HepG2 (cell line): ENCODE measurements at regions not wholly inside any gene's neighbourhood (a gene's known extent, or its start where the extent isn't known, plus 50 kb on each side); places are given as distances from the start of the nearest gene placed in this dataset.

ENCODE experiments used
- ATAC-seq: fragments of 200-7000 bp; cut with Tn5 transposase; 3 replicates; pipeline ENCODE4 v1.9.1; 2020; ENCODE audit warnings: mild to moderate bottlenecking, moderate library complexity
- BruUV-seq: library from RNA; stranded (reverse); fragments of 400-500 nt; replicated peaks from 2 replicates; lab custom pipeline; 2021; lab: Mats Ljungman, UMichigan
- CTCF ChIA-PET: fragments of 300-600 bp; formaldehyde crosslinking; extraction: SDS; loops from one replicate; lab custom pipeline; 2021; ENCODE audit warnings: low total read pairs, inconsistent platforms, low intra/inter-chr PET ratio; lab: Yijun Ruan, JAX
- POLR2A ChIA-PET: fragments of 350-600 bp; sonication (Branson Sonifier 250); formaldehyde crosslinking; loops from one replicate; lab custom pipeline; 2020; ENCODE audit warnings: antibody characterized with exemption, inconsistent platforms; lab: Yijun Ruan, JAX
- DNase-seq: peaks from one replicate; pipeline ENCODE4 v3.0.0-alpha.2; 2015; ENCODE audit warnings: low spot score
- FAIRE-seq: peaks from 3 replicates; lab custom pipeline; 2011; peaks lifted over from hg19 to GRCh38; lab: Jason Lieb, UNC
- H2AFZ ChIP-seq: one replicate; pipeline ENCODE4 v1.6.1; 2011; ENCODE audit warnings: low read length, inconsistent platforms
- H3K27ac ChIP-seq: fragments of 300-600 bp; 3 replicates; pipeline ENCODE4 v1.8.0; 2011; ENCODE audit warnings: mixed run types, mild to moderate bottlenecking, mixed read lengths, low read length, inconsistent platforms; ENCODE audit not compliant: insufficient read depth; ENCODE audit errors: extremely low read length
- H3K27me3 ChIP-seq, 2 experiments: fragments of 200-600 bp in 1 of 2; 2 replicates in 1 of 2; 3 replicates in 1 of 2; pipeline versions ENCODE4 v1.6.0 to v1.8.0; 2011; ENCODE audit warnings: low read length in 2 of 2, mild to moderate bottlenecking in 2 of 2, moderate library complexity in 2 of 2, inconsistent platforms in 1 of 2; ENCODE audit not compliant: insufficient read depth in 2 of 2, control insufficient read depth in 1 of 2
- H3K36me3 ChIP-seq, 2 experiments: fragments of 200-600 bp in 1 of 2; replicated peaks in 1 of 2; 2 replicates in 1 of 2; 3 replicates in 1 of 2; pipeline versions ENCODE4 v1.5.1 to v1.8.0; 2011; ENCODE audit warnings: low read length in 2 of 2, inconsistent platforms in 1 of 2; ENCODE audit not compliant: insufficient read depth in 2 of 2, control insufficient read depth in 1 of 2
- H3K4me1 ChIP-seq: 2 replicates; pipeline ENCODE4 v1.5.1; 2012; ENCODE audit warnings: low read length, inconsistent platforms; ENCODE audit not compliant: insufficient read depth
- H3K4me2 ChIP-seq: 2 replicates; pipeline ENCODE4 v1.6.0; 2011; ENCODE audit warnings: low read depth, low read length, inconsistent platforms
- H3K4me3 ChIP-seq, 3 experiments: fragments of 200-600 bp in 1 of 3; sonication (generic), shearing (Covaris generic) in 1 of 3; replicated peaks in 1 of 3; 2 replicates each; pipeline ENCODE4 v1.5.1; 2011 to 2016; ENCODE audit warnings: low read length in 3 of 3, inconsistent platforms in 2 of 3, low read depth in 2 of 3, mild to moderate bottlenecking in 2 of 3, control low read depth in 1 of 3, mixed read lengths in 1 of 3; ENCODE audit not compliant: insufficient read depth in 1 of 3
- H3K79me2 ChIP-seq: one replicate; pipeline ENCODE4 v1.6.1; 2011; ENCODE audit warnings: low read length, inconsistent platforms; ENCODE audit not compliant: insufficient read depth
- H3K9ac ChIP-seq: 2 replicates; pipeline ENCODE4 v1.6.0; 2011; ENCODE audit warnings: mild to moderate bottlenecking, low read depth, low read length, inconsistent platforms; ENCODE audit not compliant: insufficient read depth
- H3K9me3 ChIP-seq: 2 replicates; pipeline ENCODE4 v1.5.1; 2012; ENCODE audit warnings: mild to moderate bottlenecking, low read length
- H4K20me1 ChIP-seq: 2 replicates; pipeline ENCODE4 v1.6.0; 2011; ENCODE audit warnings: inconsistent platforms, mild to moderate bottlenecking, low read length, moderate library complexity; ENCODE audit not compliant: insufficient read depth
- ADNP ChIP-seq: sonication (generic); formaldehyde crosslinking; IDR thresholded peaks from 2 replicates; pipeline ENCODE4 v1.4.0; 2020; ENCODE audit warnings: missing genetic modification reagents
- HNF4G ChIP-seq, 2 experiments: sonication (generic) in 1 of 2; formaldehyde crosslinking in 1 of 2; IDR thresholded peaks; 2 replicates each; pipeline versions ENCODE4 v1.4.0 to v1.6.1; 2011 to 2020; ENCODE audit warnings: borderline replicate concordance in 2 of 2, low read depth in 2 of 2, mild to moderate bottlenecking in 2 of 2, low read length in 1 of 2, missing genetic modification reagents in 1 of 2, moderate library complexity in 1 of 2
- MAZ ChIP-seq, 2 experiments: sonication (generic) in 1 of 2; formaldehyde crosslinking in 1 of 2; IDR thresholded peaks; 2 replicates each; pipeline versions ENCODE4 v1.5.0 to v1.6.1; 2012 to 2020; ENCODE audit warnings: low read depth in 2 of 2, mild to moderate bottlenecking in 2 of 2, borderline replicate concordance in 1 of 2, improper control_type of control experiment in 1 of 2, low read length in 1 of 2, missing genetic modification reagents in 1 of 2, moderate library complexity in 1 of 2
- RFX5 ChIP-seq: IDR thresholded peaks from 2 replicates; pipeline ENCODE4 v1.6.1; 2011; ENCODE audit warnings: low read depth, low read length, improper control_type of control experiment
- SALL2 ChIP-seq: sonication (generic); formaldehyde crosslinking; IDR thresholded peaks from 2 replicates; pipeline ENCODE4 v1.8.1; 2023; ENCODE audit warnings: mild to moderate bottlenecking, missing genetic modification reagents, inconsistent platforms
- SSRP1 ChIP-seq: IDR thresholded peaks from 2 replicates; pipeline ENCODE4 v1.6.1; 2016; ENCODE audit warnings: control low read depth
- ZNF572 ChIP-seq: sonication (generic); formaldehyde crosslinking; IDR thresholded peaks from 2 replicates; pipeline ENCODE4 v1.5.1; 2020; ENCODE audit warnings: mild to moderate bottlenecking, missing genetic modification reagents
- ZNF614 ChIP-seq: IDR thresholded peaks from 2 replicates; pipeline ENCODE4 v1.6.1; 2018; ENCODE audit warnings: missing biosample characterization, missing genetic modification reagents, inconsistent platforms, borderline replicate concordance
- WGBS: methylation state at CpG from one replicate; pipeline ENCODE4 v1.1.6; 2017; ENCODE audit warnings: low lambda C conversion rate; 5-methylcytosine and 5-hydroxymethylcytosine counted together
- in situ Hi-C: cut with HindIII; loops from 2 replicates; pipeline ENCODE4 v1.10.0; 2017; ENCODE audit warnings: low pct_unique_long_range_greater_than_20kb; ENCODE audit not compliant: extremely low pct_ligation_motif_present
- intact Hi-C: fragments of 100-400 bp; cut with micrococcal nuclease; formaldehyde crosslinking; loops from one replicate; pipeline ENCODE4 v1.10.0; 2022; ENCODE audit not compliant: unreplicated experiment
- TF ChIP-seq, protein P1 (sequence below): sonication (generic); formaldehyde crosslinking; IDR thresholded peaks from 2 replicates; pipeline ENCODE4 v1.5.1; 2020; ENCODE audit warnings: missing genetic modification reagents, mild to moderate bottlenecking, borderline replicate concordance
- TF ChIP-seq, protein P2 (sequence below): sonication (generic); formaldehyde crosslinking; IDR thresholded peaks from 2 replicates; pipeline ENCODE4 v1.4.0; 2020; ENCODE audit warnings: missing genetic modification reagents, low read depth, mild to moderate bottlenecking, borderline replicate concordance
- TF ChIP-seq, protein P3 (sequence below): IDR thresholded peaks from 2 replicates; pipeline ENCODE4 v1.6.1; 2016; ENCODE audit warnings: missing compliant biosample characterization, missing genetic modification reagents, borderline replicate concordance

DNA sequence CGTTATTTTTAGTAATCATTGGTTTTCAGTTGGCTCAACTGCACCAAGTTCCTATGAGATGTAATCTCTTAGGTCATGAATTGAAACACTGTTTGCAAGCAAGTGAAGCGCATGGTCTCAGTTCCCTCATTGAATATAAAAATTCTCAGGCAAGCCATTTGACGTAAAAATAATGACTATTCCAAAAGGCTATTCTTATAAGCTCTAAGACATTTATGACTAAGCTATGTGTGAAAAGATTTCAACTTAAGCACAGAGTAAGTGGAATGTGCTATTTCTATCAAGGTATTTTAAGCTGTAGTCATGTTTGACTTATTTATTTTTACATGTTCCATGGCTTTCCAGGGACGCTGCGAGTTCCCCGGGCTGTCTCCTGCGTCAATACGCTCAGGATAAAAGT is 248.5 kb downstream of the THBS2 start:
- ATAC-seq (no peak), DNase-seq (no peak), FAIRE-seq (no peak)
- no peak overlapping the region for H3K27ac ChIP-seq
- H3K79me2 ChIP-seq: no peaks in the 10 kb centered on the region
- H3K9me3 ChIP-seq: no peaks in the 10 kb centered on the region
- H3K4me2 ChIP-seq: no peak overlapping the region
- H2AFZ ChIP-seq: no peak overlapping the region
- BruUV-seq: no TSS peak
- intact Hi-C loops (no loop called here), in situ Hi-C loops (no loop called here)
- H4K20me1 ChIP-seq: no peaks in the 10 kb centered on the region
- POLR2A ChIA-PET: no interaction called here
- H3K9ac ChIP-seq: no peak overlapping the region
- H3K4me3 ChIP-seq: no peak overlapping the region
- CTCF ChIA-PET: no interaction called here
- H3K36me3 ChIP-seq: no peaks in the 10 kb centered on the region
- H3K27me3 ChIP-seq: peaks cover 0 to 19% of the 10 kb centered on the region in 2 experiments; a peak in 3 of 5 replicates
- H3K4me1 ChIP-seq: no peaks in the 10 kb centered on the region
- 22% methylated on average over 8 of the region's 8 CpGs for WGBS
- TF ChIP-seq, protein P1, sequence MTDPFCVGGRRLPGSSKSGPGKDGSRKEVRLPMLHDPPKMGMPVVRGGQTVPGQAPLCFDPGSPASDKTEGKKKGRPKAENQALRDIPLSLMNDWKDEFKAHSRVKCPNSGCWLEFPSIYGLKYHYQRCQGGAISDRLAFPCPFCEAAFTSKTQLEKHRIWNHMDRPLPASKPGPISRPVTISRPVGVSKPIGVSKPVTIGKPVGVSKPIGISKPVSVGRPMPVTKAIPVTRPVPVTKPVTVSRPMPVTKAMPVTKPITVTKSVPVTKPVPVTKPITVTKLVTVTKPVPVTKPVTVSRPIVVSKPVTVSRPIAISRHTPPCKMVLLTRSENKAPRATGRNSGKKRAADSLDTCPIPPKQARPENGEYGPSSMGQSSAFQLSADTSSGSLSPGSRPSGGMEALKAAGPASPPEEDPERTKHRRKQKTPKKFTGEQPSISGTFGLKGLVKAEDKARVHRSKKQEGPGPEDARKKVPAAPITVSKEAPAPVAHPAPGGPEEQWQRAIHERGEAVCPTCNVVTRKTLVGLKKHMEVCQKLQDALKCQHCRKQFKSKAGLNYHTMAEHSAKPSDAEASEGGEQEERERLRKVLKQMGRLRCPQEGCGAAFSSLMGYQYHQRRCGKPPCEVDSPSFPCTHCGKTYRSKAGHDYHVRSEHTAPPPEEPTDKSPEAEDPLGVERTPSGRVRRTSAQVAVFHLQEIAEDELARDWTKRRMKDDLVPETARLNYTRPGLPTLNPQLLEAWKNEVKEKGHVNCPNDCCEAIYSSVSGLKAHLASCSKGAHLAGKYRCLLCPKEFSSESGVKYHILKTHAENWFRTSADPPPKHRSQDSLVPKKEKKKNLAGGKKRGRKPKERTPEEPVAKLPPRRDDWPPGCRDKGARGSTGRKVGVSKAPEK (CRISPR knock-in tag): no peak
- TF ChIP-seq, protein P2, sequence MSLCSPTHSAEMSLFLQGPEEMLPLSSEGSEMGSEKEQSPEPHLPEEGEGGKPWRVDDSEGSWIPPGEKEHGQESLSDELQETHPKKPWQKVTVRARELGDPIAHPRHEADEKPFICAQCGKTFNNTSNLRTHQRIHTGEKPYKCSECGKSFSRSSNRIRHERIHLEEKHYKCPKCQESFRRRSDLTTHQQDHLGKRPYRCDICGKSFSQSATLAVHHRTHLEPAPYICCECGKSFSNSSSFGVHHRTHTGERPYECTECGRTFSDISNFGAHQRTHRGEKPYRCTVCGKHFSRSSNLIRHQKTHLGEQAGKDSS (CRISPR knock-in tag): no peak
- TF ChIP-seq ZNF614 (CRISPR knock-in tag): no peak
- no peak for TF ChIP-seq ZNF572 (CRISPR knock-in tag)
- no peak for TF ChIP-seq SALL2 (CRISPR knock-in tag)
- no peak for TF ChIP-seq HNF4G (IDR thresholded peaks at IDR 0.05; ENCODE audit: borderline replicate concordance, low read depth, low read length)
- TF ChIP-seq HNF4G (CRISPR knock-in tag; IDR thresholded peaks at IDR 0.05; ENCODE audit: borderline replicate concordance, low read depth): no peak
- TF ChIP-seq, protein P3, sequence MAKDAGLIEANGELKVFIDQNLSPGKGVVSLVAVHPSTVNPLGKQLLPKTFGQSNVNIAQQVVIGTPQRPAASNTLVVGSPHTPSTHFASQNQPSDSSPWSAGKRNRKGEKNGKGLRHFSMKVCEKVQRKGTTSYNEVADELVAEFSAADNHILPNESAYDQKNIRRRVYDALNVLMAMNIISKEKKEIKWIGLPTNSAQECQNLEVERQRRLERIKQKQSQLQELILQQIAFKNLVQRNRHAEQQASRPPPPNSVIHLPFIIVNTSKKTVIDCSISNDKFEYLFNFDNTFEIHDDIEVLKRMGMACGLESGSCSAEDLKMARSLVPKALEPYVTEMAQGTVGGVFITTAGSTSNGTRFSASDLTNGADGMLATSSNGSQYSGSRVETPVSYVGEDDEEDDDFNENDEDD (CRISPR knock-in tag): no peak
- no peak for TF ChIP-seq ADNP (CRISPR knock-in tag)
- no peak for TF ChIP-seq MAZ (IDR thresholded peaks at IDR 0.05; ENCODE audit: borderline replicate concordance, low read depth, low read length)
- TF ChIP-seq MAZ (CRISPR knock-in tag; IDR thresholded peaks at IDR 0.05; ENCODE audit: low read depth): no peak
- no peak for TF ChIP-seq SSRP1 (CRISPR knock-in tag)
- TF ChIP-seq RFX5: no peak
- TF ChIP-seq, all 625 proteins: peak for 0
